ENCODE measurements at regions not wholly inside any gene's neighbourhood (a gene's known extent, or its start where the extent isn't known, plus 50 kb on each side); places are given as distances from the start of the nearest gene placed in this dataset.

GRCh38 chr4:53682196-53682595, 90.9 kb upstream of the LNX1 start:
- H3K9ac ChIP-seq (ENCODE audit: insufficient read depth, low read length), result no peak overlapping the region
- DNase-seq (ENCODE audit: low read depth in 2 of 2), result peak; percentile 47 to 88
- peak overlapping the region; percentile 42 for H3K4me2 ChIP-seq (ENCODE audit: extremely low read depth, insufficient read depth, low read length)
- TF ChIP-seq CTCF (conservative IDR thresholded peaks at IDR 0.05 in 1 of 2, IDR thresholded peaks at IDR 0.05 in 1 of 2; ENCODE audit: low read depth in 1 of 2, low read length in 2 of 2) (no peak), EZH2 (IDR thresholded peaks at IDR 0.05; ENCODE audit: low read length, missing control alignments) (no peak)
- no peaks in the 10 kb centered on the region for H3K79me2 ChIP-seq (ENCODE audit: control insufficient read depth, insufficient read depth, low read length)
- no peak overlapping the region for H3K4me3 ChIP-seq (replicated peaks in 1 of 4; ENCODE audit: control extremely low read depth in 1 of 4, insufficient read depth in 1 of 4, low read depth in 3 of 4, low read length in 4 of 4)
- H3K36me3 ChIP-seq (ENCODE audit: control insufficient read depth, insufficient read depth, low read length), result no peaks in the 10 kb centered on the region
- H3K27ac ChIP-seq (ENCODE audit: insufficient read depth, low read length), result peak overlapping the region; percentile 22
- no peaks in the 10 kb centered on the region for H3K27me3 ChIP-seq (ENCODE audit: control insufficient read depth, insufficient read depth, low read length)
- H3K4me1 ChIP-seq (ENCODE audit: control insufficient read depth, extremely low read depth, insufficient read depth, low read length), result peaks cover 16% of the 10 kb centered on the region
- no peaks in the 10 kb centered on the region for H4K20me1 ChIP-seq (ENCODE audit: control insufficient read depth, extremely low read depth, insufficient read depth, low read length)
- H3K9me3 ChIP-seq (ENCODE audit: control insufficient read depth, insufficient read depth, low read depth, low read length), result no peaks in the 10 kb centered on the region
- no peak overlapping the region for H2AFZ ChIP-seq (ENCODE audit: low read length)

- TF ChIP-seq EZH2 (IDR thresholded peaks at IDR 0.05; ENCODE audit: low read length, missing control alignments) (no peak), CTCF (conservative IDR thresholded peaks at IDR 0.05 in 1 of 2, IDR thresholded peaks at IDR 0.05 in 1 of 2; ENCODE audit: low read depth in 1 of 2, low read length in 2 of 2) (no peak)
- Histone ChIP-seq H3K4me1 (ENCODE audit: control insufficient read depth, extremely low read depth, insufficient read depth, low read length) (peaks cover 16% of the 10 kb centered on the region), H3K4me3 (replicated peaks in 1 of 4; ENCODE audit: control extremely low read depth in 1 of 4, insufficient read depth in 1 of 4, low read depth in 3 of 4, low read length in 4 of 4) (no peak overlapping the region), H3K9me3 (ENCODE audit: control insufficient read depth, insufficient read depth, low read depth, low read length) (no peaks in the 10 kb centered on the region), H3K79me2 (ENCODE audit: control insufficient read depth, insufficient read depth, low read length) (no peaks in the 10 kb centered on the region), H3K27me3 (ENCODE audit: control insufficient read depth, insufficient read depth, low read length) (no peaks in the 10 kb centered on the region), H3K9ac (ENCODE audit: insufficient read depth, low read length) (no peak overlapping the region), H4K20me1 (ENCODE audit: control insufficient read depth, extremely low read depth, insufficient read depth, low read length) (no peaks in the 10 kb centered on the region), H3K36me3 (ENCODE audit: control insufficient read depth, insufficient read depth, low read length) (no peaks in the 10 kb centered on the region), H3K27ac (ENCODE audit: insufficient read depth, low read length) (no peak overlapping the region), H3K4me2 (ENCODE audit: extremely low read depth, insufficient read depth, low read length) (no peak overlapping the region), H2AFZ (ENCODE audit: low read length) (no peak overlapping the region)
- DNase-seq (ENCODE audit: low read depth in 2 of 2), result no peak
These were observed 89.3 kb upstream of the LNX1 start for GRCh38 chr4:53680598-53680997.

GRCh38 chr4:53680168-53680567, 88.9 kb upstream of the LNX1 start:
- Histone ChIP-seq H3K9me3 (ENCODE audit: control insufficient read depth, insufficient read depth, low read depth, low read length) (no peaks in the 10 kb centered on the region), H3K27ac (ENCODE audit: insufficient read depth, low read length) (no peak overlapping the region), H3K4me3 (replicated peaks in 1 of 4; ENCODE audit: control extremely low read depth in 1 of 4, insufficient read depth in 1 of 4, low read depth in 3 of 4, low read length in 4 of 4) (no peak overlapping the region), H2AFZ (ENCODE audit: low read length) (no peak overlapping the region), H3K27me3 (ENCODE audit: control insufficient read depth, insufficient read depth, low read length) (no peaks in the 10 kb centered on the region), H4K20me1 (ENCODE audit: control insufficient read depth, extremely low read depth, insufficient read depth, low read length) (no peaks in the 10 kb centered on the region), H3K4me1 (ENCODE audit: control insufficient read depth, extremely low read depth, insufficient read depth, low read length) (peaks cover 16% of the 10 kb centered on the region), H3K79me2 (ENCODE audit: control insufficient read depth, insufficient read depth, low read length) (no peaks in the 10 kb centered on the region), H3K4me2 (ENCODE audit: extremely low read depth, insufficient read depth, low read length) (no peak overlapping the region), H3K36me3 (ENCODE audit: control insufficient read depth, insufficient read depth, low read length) (no peaks in the 10 kb centered on the region), H3K9ac (ENCODE audit: insufficient read depth, low read length) (no peak overlapping the region)
- TF ChIP-seq CTCF (conservative IDR thresholded peaks at IDR 0.05 in 1 of 2, IDR thresholded peaks at IDR 0.05 in 1 of 2; ENCODE audit: low read depth in 1 of 2, low read length in 2 of 2), result no peak
- TF ChIP-seq EZH2 (IDR thresholded peaks at IDR 0.05; ENCODE audit: low read length, missing control alignments), result no peak
- DNase-seq (ENCODE audit: low read depth in 2 of 2), result no peak
